ENCODE measurements at regions not wholly inside any gene's neighbourhood (a gene's known extent, or its start where the extent isn't known, plus 50 kb on each side); places are given as distances from the start of the nearest gene placed in this dataset.

DNA sequence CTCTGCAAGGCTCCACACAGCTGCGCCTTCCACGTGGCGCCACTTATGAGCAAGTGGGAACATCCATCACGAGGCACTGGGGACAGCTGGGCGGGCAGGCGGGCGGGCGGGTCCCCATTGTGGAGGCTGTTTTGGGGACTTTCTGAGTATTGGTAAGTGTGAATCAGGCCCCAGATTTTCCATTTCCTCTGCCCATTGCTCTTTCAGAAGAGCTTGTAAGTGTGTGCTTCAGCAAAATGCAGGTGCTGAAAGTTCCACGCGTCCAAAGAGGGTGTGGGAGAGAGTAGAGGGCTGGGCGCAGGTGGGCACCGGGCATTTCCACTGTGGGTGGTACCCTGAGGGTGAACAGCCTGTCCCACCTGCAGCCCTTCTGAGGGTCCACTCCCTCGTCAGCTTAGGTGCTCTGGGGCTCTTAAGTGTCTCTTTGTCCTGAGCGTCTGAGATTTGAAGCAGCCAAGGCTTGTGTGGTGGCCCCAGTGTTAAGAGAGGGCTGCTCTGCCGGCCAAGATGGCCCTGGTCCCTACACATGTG lies 177.1 kb downstream of the RPLP1 start:
- Histone ChIP-seq H4K20me1 (ENCODE audit: insufficient read depth, low read length) (no peaks in the 10 kb centered on the region), H3K36me3 (ENCODE audit: insufficient read depth, low read length) (no peaks in the 10 kb centered on the region), H2AFZ (ENCODE audit: low read length) (no peak overlapping the region), H3K4me3 (ENCODE audit: low read depth, low read length, poor library complexity, severe bottlenecking) (no peak overlapping the region), H3F3A (ENCODE audit: insufficient read depth, low read length) (no peaks in the 10 kb centered on the region), H3K27me3 (ENCODE audit: insufficient read depth, low read length) (peaks cover 3% of the 10 kb centered on the region; the same call in 1 of the 2 replicates), H3K4me1 (ENCODE audit: insufficient read depth, low read length, severe bottlenecking) (peaks cover 6% of the 10 kb centered on the region), H3K9ac (ENCODE audit: low read length) (no peak overlapping the region), H3K9me3 (ENCODE audit: low read length) (0 out of 2 replicates have a peak, but pooled peaks cover 6% of the 10 kb centered on the region), H3K4me2 (ENCODE audit: low read length) (no peak overlapping the region), H3K9me2 (ENCODE audit: low read depth, low read length) (no peaks in the 10 kb centered on the region), H3K27ac (ENCODE audit: low read depth, low read length, poor library complexity, severe bottlenecking) (no peak overlapping the region), H3K79me2 (ENCODE audit: insufficient read depth, low read length) (no peaks in the 10 kb centered on the region)
- TF ChIP-seq EZH2 (IDR thresholded peaks at IDR 0.05; ENCODE audit: borderline replicate concordance, low read length) (no peak), CTCF (IDR thresholded peaks at IDR 0.05; ENCODE audit: low read length) (no peak)

DNA sequence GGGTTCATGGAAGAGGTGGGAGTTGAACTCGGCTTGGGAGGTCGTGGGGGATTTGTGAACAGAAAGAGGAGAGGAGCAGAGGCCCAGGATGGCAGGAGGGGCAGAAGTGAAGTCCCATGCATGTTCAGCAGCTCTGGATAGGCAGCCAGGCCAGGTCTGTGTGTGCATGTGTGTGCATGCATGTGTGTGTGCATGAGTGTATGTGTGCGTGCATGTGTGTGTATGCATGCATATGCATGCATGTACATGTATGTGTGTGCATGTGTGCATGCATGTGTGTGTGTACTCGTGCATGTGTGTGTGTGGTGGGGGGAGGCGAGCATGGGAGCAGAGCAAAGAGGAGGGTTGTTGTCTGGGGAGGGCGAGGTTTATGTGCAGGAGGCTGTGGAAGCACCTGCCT lies 178.4 kb downstream of the RPLP1 start:
- Histone ChIP-seq H3F3A (ENCODE audit: insufficient read depth, low read length) (no peaks in the 10 kb centered on the region), H2AFZ (ENCODE audit: low read length) (no peak overlapping the region), H3K27ac (ENCODE audit: low read depth, low read length, poor library complexity, severe bottlenecking) (no peak overlapping the region), H3K79me2 (ENCODE audit: insufficient read depth, low read length) (no peaks in the 10 kb centered on the region), H3K4me1 (ENCODE audit: insufficient read depth, low read length, severe bottlenecking) (peaks cover 6% of the 10 kb centered on the region), H3K4me3 (ENCODE audit: low read depth, low read length, poor library complexity, severe bottlenecking) (no peak overlapping the region), H4K20me1 (ENCODE audit: insufficient read depth, low read length) (no peaks in the 10 kb centered on the region), H3K27me3 (ENCODE audit: insufficient read depth, low read length) (peaks cover 3% of the 10 kb centered on the region; the same call in 1 of the 2 replicates), H3K36me3 (ENCODE audit: insufficient read depth, low read length) (no peaks in the 10 kb centered on the region), H3K9me3 (ENCODE audit: low read length) (0 out of 2 replicates have a peak, but pooled peaks cover 6% of the 10 kb centered on the region), H3K9me2 (ENCODE audit: low read depth, low read length) (no peaks in the 10 kb centered on the region), H3K4me2 (ENCODE audit: low read length) (no peak overlapping the region), H3K9ac (ENCODE audit: low read length) (no peak overlapping the region)
- TF ChIP-seq CTCF (IDR thresholded peaks at IDR 0.05; ENCODE audit: low read length): no peak
- no peak for TF ChIP-seq EZH2 (IDR thresholded peaks at IDR 0.05; ENCODE audit: borderline replicate concordance, low read length)

GRCh38 chr15:69631978-69632377 lies 179.4 kb downstream of the RPLP1 start:
- Histone ChIP-seq H3K9me2 (ENCODE audit: low read depth, low read length) (no peaks in the 10 kb centered on the region), H3K9ac (ENCODE audit: low read length) (no peak overlapping the region), H3K27ac (ENCODE audit: low read depth, low read length, poor library complexity, severe bottlenecking) (no peak overlapping the region), H3K4me3 (ENCODE audit: low read depth, low read length, poor library complexity, severe bottlenecking) (no peak overlapping the region), H3K36me3 (ENCODE audit: insufficient read depth, low read length) (no peaks in the 10 kb centered on the region), H3K27me3 (ENCODE audit: insufficient read depth, low read length) (peaks cover 3% of the 10 kb centered on the region; the same call in 1 of the 2 replicates), H3K4me1 (ENCODE audit: insufficient read depth, low read length, severe bottlenecking) (peaks cover 6% of the 10 kb centered on the region), H3K4me2 (ENCODE audit: low read length) (no peak overlapping the region), H3K79me2 (ENCODE audit: insufficient read depth, low read length) (no peaks in the 10 kb centered on the region), H3F3A (ENCODE audit: insufficient read depth, low read length) (no peaks in the 10 kb centered on the region), H4K20me1 (ENCODE audit: insufficient read depth, low read length) (no peaks in the 10 kb centered on the region), H2AFZ (ENCODE audit: low read length) (no peak overlapping the region), H3K9me3 (ENCODE audit: low read length) (0 out of 2 replicates have a peak, but pooled peaks cover 6% of the 10 kb centered on the region)
- no peak for TF ChIP-seq CTCF (IDR thresholded peaks at IDR 0.05; ENCODE audit: low read length)
